ENCODE measurements at regions not wholly inside any gene's neighbourhood (a gene's known extent, or its start where the extent isn't known, plus 50 kb on each side); places are given as distances from the start of the nearest gene placed in this dataset.
"Not testable (repeated sequence)": the region's sequence is repeated elsewhere in the genome, so short reads cannot be mapped to it uniquely, and the experiment has no call there.

- ATAC-seq, result not testable (repeated sequence)
Measured at GRCh38 chr1:184829496-184829895, 74.8 kb upstream of the EDEM3 start.

DNA sequence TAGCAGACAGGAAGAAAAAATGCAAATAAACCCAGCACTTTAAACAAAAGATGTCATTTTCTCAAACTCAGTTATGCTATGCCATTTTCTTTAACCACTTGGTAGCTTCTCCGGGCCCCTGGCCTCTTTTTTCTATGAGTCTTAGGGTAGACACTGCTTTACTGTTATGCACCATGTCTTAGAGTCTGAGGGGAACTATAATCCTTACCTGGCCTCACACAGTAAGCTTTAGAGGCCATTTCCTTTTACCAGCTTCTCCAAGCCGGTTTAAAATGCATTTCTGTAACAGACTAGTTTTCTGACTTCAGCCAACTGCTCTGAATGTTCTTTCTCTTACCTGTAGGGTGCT is 73.7 kb upstream of the EDEM3 start:
- TF ChIP-seq TCF4 (CRISPR knock-in tag; IDR thresholded peaks at IDR 0.05; ENCODE audit: borderline replicate concordance), result no peak
- TF ChIP-seq, protein P1, sequence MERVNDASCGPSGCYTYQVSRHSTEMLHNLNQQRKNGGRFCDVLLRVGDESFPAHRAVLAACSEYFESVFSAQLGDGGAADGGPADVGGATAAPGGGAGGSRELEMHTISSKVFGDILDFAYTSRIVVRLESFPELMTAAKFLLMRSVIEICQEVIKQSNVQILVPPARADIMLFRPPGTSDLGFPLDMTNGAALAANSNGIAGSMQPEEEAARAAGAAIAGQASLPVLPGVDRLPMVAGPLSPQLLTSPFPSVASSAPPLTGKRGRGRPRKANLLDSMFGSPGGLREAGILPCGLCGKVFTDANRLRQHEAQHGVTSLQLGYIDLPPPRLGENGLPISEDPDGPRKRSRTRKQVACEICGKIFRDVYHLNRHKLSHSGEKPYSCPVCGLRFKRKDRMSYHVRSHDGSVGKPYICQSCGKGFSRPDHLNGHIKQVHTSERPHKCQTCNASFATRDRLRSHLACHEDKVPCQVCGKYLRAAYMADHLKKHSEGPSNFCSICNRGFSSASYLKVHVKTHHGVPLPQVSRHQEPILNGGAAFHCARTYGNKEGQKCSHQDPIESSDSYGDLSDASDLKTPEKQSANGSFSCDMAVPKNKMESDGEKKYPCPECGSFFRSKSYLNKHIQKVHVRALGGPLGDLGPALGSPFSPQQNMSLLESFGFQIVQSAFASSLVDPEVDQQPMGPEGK (CRISPR knock-in tag; IDR thresholded peaks at IDR 0.05; ENCODE audit: borderline replicate concordance), result no peak
- TF ChIP-seq, protein P2, sequence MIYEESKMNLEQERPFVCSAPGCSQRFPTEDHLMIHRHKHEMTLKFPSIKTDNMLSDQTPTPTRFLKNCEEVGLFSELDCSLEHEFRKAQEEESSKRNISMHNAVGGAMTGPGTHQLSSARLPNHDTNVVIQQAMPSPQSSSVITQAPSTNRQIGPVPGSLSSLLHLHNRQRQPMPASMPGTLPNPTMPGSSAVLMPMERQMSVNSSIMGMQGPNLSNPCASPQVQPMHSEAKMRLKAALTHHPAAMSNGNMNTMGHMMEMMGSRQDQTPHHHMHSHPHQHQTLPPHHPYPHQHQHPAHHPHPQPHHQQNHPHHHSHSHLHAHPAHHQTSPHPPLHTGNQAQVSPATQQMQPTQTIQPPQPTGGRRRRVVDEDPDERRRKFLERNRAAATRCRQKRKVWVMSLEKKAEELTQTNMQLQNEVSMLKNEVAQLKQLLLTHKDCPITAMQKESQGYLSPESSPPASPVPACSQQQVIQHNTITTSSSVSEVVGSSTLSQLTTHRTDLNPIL (CRISPR knock-in tag; IDR thresholded peaks at IDR 0.05; ENCODE audit: low read depth), result no peak
- TF ChIP-seq ARNTL (CRISPR knock-in tag; IDR thresholded peaks at IDR 0.05; ENCODE audit: borderline replicate concordance, low read depth), result no peak
- TF ChIP-seq ZNF8 (CRISPR knock-in tag; IDR thresholded peaks at IDR 0.05), result no peak
- TF ChIP-seq OSR1 (CRISPR knock-in tag; IDR thresholded peaks at IDR 0.05), result no peak
- TF ChIP-seq ZNF70 (CRISPR knock-in tag; IDR thresholded peaks at IDR 0.05), result no peak
- TF ChIP-seq ESRRG (CRISPR knock-in tag; IDR thresholded peaks at IDR 0.05), result no peak
- no peak for TF ChIP-seq ZNF565 (CRISPR knock-in tag; conservative IDR thresholded peaks at IDR 0.05; ENCODE audit: low read depth)
- no peak for TF ChIP-seq GLIS3 (CRISPR knock-in tag; IDR thresholded peaks at IDR 0.05)
- no peak for TF ChIP-seq ZFP30 (CRISPR knock-in tag; IDR thresholded peaks at IDR 0.05)
- TF ChIP-seq, protein P3, sequence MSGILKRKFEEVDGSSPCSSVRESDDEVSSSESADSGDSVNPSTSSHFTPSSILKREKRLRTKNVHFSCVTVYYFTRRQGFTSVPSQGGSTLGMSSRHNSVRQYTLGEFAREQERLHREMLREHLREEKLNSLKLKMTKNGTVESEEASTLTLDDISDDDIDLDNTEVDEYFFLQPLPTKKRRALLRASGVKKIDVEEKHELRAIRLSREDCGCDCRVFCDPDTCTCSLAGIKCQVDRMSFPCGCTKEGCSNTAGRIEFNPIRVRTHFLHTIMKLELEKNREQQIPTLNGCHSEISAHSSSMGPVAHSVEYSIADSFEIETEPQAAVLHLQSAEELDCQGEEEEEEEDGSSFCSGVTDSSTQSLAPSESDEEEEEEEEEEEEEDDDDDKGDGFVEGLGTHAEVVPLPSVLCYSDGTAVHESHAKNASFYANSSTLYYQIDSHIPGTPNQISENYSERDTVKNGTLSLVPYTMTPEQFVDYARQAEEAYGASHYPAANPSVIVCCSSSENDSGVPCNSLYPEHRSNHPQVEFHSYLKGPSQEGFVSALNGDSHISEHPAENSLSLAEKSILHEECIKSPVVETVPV (CRISPR knock-in tag; IDR thresholded peaks at IDR 0.05), result no peak
- no peak for TF ChIP-seq CSDC2 (CRISPR knock-in tag; IDR thresholded peaks at IDR 0.05)
- TF ChIP-seq BACH2 (CRISPR knock-in tag; IDR thresholded peaks at IDR 0.05; ENCODE audit: borderline replicate concordance), result no peak
- TF ChIP-seq ISL1 (CRISPR knock-in tag; IDR thresholded peaks at IDR 0.05), result no peak
- no peak for TF ChIP-seq ZFP3 (CRISPR knock-in tag; IDR thresholded peaks at IDR 0.05)
- peak; percentile 66 for ATAC-seq

GRCh38 chr1:184827600-184828368 is 73.1 kb upstream of the EDEM3 start:
- ATAC-seq, result peak; percentile 96
- TF ChIP-seq TOX (CRISPR knock-in tag; IDR thresholded peaks at IDR 0.05; ENCODE audit: borderline replicate concordance) (peak; percentile 40; the same call in 1 of the 2 replicates), RARB (CRISPR knock-in tag; IDR thresholded peaks at IDR 0.05) (0 out of 2 replicates have a peak, but pooled peaks have one; percentile 13)
- TF ChIP-seq, protein P2 (CRISPR knock-in tag; IDR thresholded peaks at IDR 0.05; ENCODE audit: low read depth), result no peak

- TF ChIP-seq ZFP3 (CRISPR knock-in tag; IDR thresholded peaks at IDR 0.05), result no peak
- TF ChIP-seq, protein P4, sequence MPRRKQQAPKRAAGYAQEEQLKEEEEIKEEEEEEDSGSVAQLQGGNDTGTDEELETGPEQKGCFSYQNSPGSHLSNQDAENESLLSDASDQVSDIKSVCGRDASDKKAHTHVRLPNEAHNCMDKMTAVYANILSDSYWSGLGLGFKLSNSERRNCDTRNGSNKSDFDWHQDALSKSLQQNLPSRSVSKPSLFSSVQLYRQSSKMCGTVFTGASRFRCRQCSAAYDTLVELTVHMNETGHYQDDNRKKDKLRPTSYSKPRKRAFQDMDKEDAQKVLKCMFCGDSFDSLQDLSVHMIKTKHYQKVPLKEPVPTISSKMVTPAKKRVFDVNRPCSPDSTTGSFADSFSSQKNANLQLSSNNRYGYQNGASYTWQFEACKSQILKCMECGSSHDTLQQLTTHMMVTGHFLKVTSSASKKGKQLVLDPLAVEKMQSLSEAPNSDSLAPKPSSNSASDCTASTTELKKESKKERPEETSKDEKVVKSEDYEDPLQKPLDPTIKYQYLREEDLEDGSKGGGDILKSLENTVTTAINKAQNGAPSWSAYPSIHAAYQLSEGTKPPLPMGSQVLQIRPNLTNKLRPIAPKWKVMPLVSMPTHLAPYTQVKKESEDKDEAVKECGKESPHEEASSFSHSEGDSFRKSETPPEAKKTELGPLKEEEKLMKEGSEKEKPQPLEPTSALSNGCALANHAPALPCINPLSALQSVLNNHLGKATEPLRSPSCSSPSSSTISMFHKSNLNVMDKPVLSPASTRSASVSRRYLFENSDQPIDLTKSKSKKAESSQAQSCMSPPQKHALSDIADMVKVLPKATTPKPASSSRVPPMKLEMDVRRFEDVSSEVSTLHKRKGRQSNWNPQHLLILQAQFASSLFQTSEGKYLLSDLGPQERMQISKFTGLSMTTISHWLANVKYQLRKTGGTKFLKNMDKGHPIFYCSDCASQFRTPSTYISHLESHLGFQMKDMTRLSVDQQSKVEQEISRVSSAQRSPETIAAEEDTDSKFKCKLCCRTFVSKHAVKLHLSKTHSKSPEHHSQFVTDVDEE (CRISPR knock-in tag; IDR thresholded peaks at IDR 0.05), result no peak
- no peak for TF ChIP-seq ZFP30 (CRISPR knock-in tag; IDR thresholded peaks at IDR 0.05)
- TF ChIP-seq RARB (CRISPR knock-in tag; IDR thresholded peaks at IDR 0.05), result no peak
- TF ChIP-seq ISL1 (CRISPR knock-in tag; IDR thresholded peaks at IDR 0.05), result no peak
- TF ChIP-seq, protein P1 (CRISPR knock-in tag; IDR thresholded peaks at IDR 0.05; ENCODE audit: borderline replicate concordance), result no peak
- TF ChIP-seq CSDC2 (CRISPR knock-in tag; IDR thresholded peaks at IDR 0.05), result no peak
- TF ChIP-seq SNAI2 (CRISPR knock-in tag; IDR thresholded peaks at IDR 0.05), result no peak
- TF ChIP-seq PPARA (CRISPR knock-in tag; IDR thresholded peaks at IDR 0.05; ENCODE audit: borderline replicate concordance), result no peak
- no peak for TF ChIP-seq ARNTL (CRISPR knock-in tag; IDR thresholded peaks at IDR 0.05; ENCODE audit: borderline replicate concordance, low read depth)
- TF ChIP-seq ZNF565 (CRISPR knock-in tag; conservative IDR thresholded peaks at IDR 0.05; ENCODE audit: low read depth), result no peak
- no peak for TF ChIP-seq ESRRG (CRISPR knock-in tag; IDR thresholded peaks at IDR 0.05)
- TF ChIP-seq OSR1 (CRISPR knock-in tag; IDR thresholded peaks at IDR 0.05), result no peak
- TF ChIP-seq, protein P2 (CRISPR knock-in tag; IDR thresholded peaks at IDR 0.05; ENCODE audit: low read depth), result no peak
- TF ChIP-seq BACH2 (CRISPR knock-in tag; IDR thresholded peaks at IDR 0.05; ENCODE audit: borderline replicate concordance), result no peak
- no peak for ATAC-seq
Measured at GRCh38 chr1:184826001-184826400, 71.3 kb upstream of the EDEM3 start.

All from SK-N-SH treated with all-trans-retinoic acid at 6 μM for 48 hours (cell line).